LoVo (cell line): ENCODE measurements at regions not wholly inside any gene's neighbourhood (a gene's known extent, or its start where the extent isn't known, plus 50 kb on each side); places are given as distances from the start of the nearest gene placed in this dataset.

Experiments
- DNase-seq: peaks from one replicate; pipeline ENCODE4 v3.0.0-alpha.2; 2016; ENCODE audit warnings: low spot score

- no peak for DNase-seq
Observed at GRCh38 chr1:219398815-219399396, 214.0 kb downstream of the ZC3H11B start.

- DNase-seq = no peak
Observed at GRCh38 chr1:219397511-219397910, 215.4 kb downstream of the ZC3H11B start.

GRCh38 chr1:219391297-219391696, 217.6 kb downstream of the LYPLAL1 start:
- no peak for DNase-seq

GRCh38 chr1:219387211-219387610, 213.5 kb downstream of the LYPLAL1 start:
- DNase-seq = no peak

- peak; percentile 18 for DNase-seq
Observed at GRCh38 chr1:219385787-219386427, 212.2 kb downstream of the LYPLAL1 start.

GRCh38 chr1:219383281-219383680, 209.6 kb downstream of the LYPLAL1 start:
- DNase-seq = no peak

GRCh38 chr1:219381396-219381795, 207.7 kb downstream of the LYPLAL1 start:
- DNase-seq = no peak

- no peak for DNase-seq
Observed at GRCh38 chr1:219380463-219380862, 206.8 kb downstream of the LYPLAL1 start.

GRCh38 chr1:219379691-219380090, 206.0 kb downstream of the LYPLAL1 start:
- no peak for DNase-seq

- DNase-seq = no peak
Observed at GRCh38 chr1:219374636-219375035, 201.0 kb downstream of the LYPLAL1 start.

- no peak for DNase-seq
Observed at GRCh38 chr1:219374046-219374566, 200.4 kb downstream of the LYPLAL1 start.

- DNase-seq = no peak
Observed at GRCh38 chr1:219373616-219373935, 199.9 kb downstream of the LYPLAL1 start.

- no peak for DNase-seq
Observed at GRCh38 chr1:219372916-219373615, 199.4 kb downstream of the LYPLAL1 start.

- DNase-seq = no peak
Observed at GRCh38 chr1:219371471-219371870, 197.8 kb downstream of the LYPLAL1 start.

GRCh38 chr1:219367496-219367895, 193.8 kb downstream of the LYPLAL1 start:
- no peak for DNase-seq

- no peak for DNase-seq
Observed at GRCh38 chr1:219365451-219365850, 191.8 kb downstream of the LYPLAL1 start.

- DNase-seq = no peak
Observed at GRCh38 chr1:219362702-219363101, 189.0 kb downstream of the LYPLAL1 start.

GRCh38 chr1:219359126-219359525, 185.4 kb downstream of the LYPLAL1 start:
- no peak for DNase-seq

GRCh38 chr1:219358080-219358479, 184.4 kb downstream of the LYPLAL1 start:
- DNase-seq = no peak

- no peak for DNase-seq
Observed at GRCh38 chr1:219354962-219355361, 181.3 kb downstream of the LYPLAL1 start.

GRCh38 chr1:219352961-219353651, 179.4 kb downstream of the LYPLAL1 start:
- no peak for DNase-seq

- no peak for DNase-seq
Observed at GRCh38 chr1:219350172-219350931, 176.7 kb downstream of the LYPLAL1 start.
